K562 (cell line): ENCODE measurements at regions not wholly inside any gene's neighbourhood (a gene's known extent, or its start where the extent isn't known, plus 50 kb on each side); places are given as distances from the start of the nearest gene placed in this dataset.

Source experiments
- ATAC-seq: fragments of 200-7000 bp; cut with Tn5 transposase; 3 replicates; pipeline ENCODE4 v1.9.1; 2020; ENCODE audit warnings: moderate library complexity
- BruUV-seq: library from RNA; stranded (reverse); fragments of 400-500 nt; replicated peaks from 2 replicates; lab custom pipeline; 2021; lab: Mats Ljungman, UMichigan
- CTCF ChIA-PET: fragments of 300-600 bp; formaldehyde crosslinking; extraction: SDS; loops from one replicate; lab custom pipeline; 2021; ENCODE audit warnings: low intra/inter-chr PET ratio; lab: Yijun Ruan, JAX
- POLR2A ChIA-PET: fragments of 300-600, 350-650 bp; sonication (Branson Sonifier 250); formaldehyde crosslinking; extraction: SDS; loops from one replicate; lab custom pipeline; 2021; ENCODE audit warnings: antibody characterized with exemption, inconsistent platforms; lab: Yijun Ruan, JAX
- DNase-seq, 4 experiments: peaks; one replicate each; pipeline versions ENCODE4 v3.0.0 to v3.0.0-alpha.2; 2011 to 2018; ENCODE audit warnings: low spot score in 3 of 4, mixed read lengths in 3 of 4; ENCODE audit errors: extremely low read depth in 1 of 4
- FAIRE-seq: peaks from 2 replicates; lab custom pipeline; 2011; peaks lifted over from hg19 to GRCh38; lab: Jason Lieb, UNC
- H2AFZ ChIP-seq: 2 replicates; pipeline ENCODE4 v1.6.0; 2011; ENCODE audit warnings: low read depth, low read length, control low read depth, inconsistent platforms
- H3K27ac ChIP-seq: fragments of 200-600 bp; 3 replicates; pipeline ENCODE4 v1.8.0; 2011; ENCODE audit warnings: low read depth, mild to moderate bottlenecking, control low read depth, inconsistent platforms, low read length, moderate library complexity, mixed read lengths; ENCODE audit errors: extremely low read depth
- H3K27me3 ChIP-seq, 2 experiments: fragments of 300-600 bp in 1 of 2; 2 replicates in 1 of 2; 3 replicates in 1 of 2; pipeline versions ENCODE4 v1.6.0 to v1.8.0; 2011; ENCODE audit warnings: inconsistent platforms in 2 of 2, low read length in 2 of 2, mild to moderate bottlenecking in 1 of 2, mixed read lengths in 1 of 2, moderate library complexity in 1 of 2; ENCODE audit not compliant: control insufficient read depth in 2 of 2, insufficient read depth in 2 of 2
- H3K36me3 ChIP-seq: fragments of 300-600 bp; 3 replicates; pipeline ENCODE4 v1.8.0; 2011; ENCODE audit warnings: mild to moderate bottlenecking, low read length, inconsistent platforms; ENCODE audit not compliant: control insufficient read depth, insufficient read depth
- H3K4me1 ChIP-seq, 2 experiments: fragments of 200-600 bp in 1 of 2; replicated peaks in 1 of 2; 2 replicates in 1 of 2; 3 replicates in 1 of 2; pipeline versions ENCODE4 v1.5.1 to v1.8.0; 2011; ENCODE audit warnings: inconsistent platforms in 2 of 2, low read length in 2 of 2, mild to moderate bottlenecking in 1 of 2, mixed read lengths in 1 of 2, moderate library complexity in 1 of 2; ENCODE audit not compliant: control insufficient read depth in 2 of 2, insufficient read depth in 2 of 2
- H3K4me2 ChIP-seq: 2 replicates; pipeline ENCODE4 v1.6.1; 2011; ENCODE audit warnings: low read length, control low read depth, inconsistent platforms, mixed read lengths; ENCODE audit not compliant: insufficient read depth
- H3K4me3 ChIP-seq: fragments of 200-600 bp; sonication (generic), shearing (Covaris generic); 2 replicates; pipeline ENCODE4 v1.5.1; 2016; ENCODE audit warnings: control low read depth, inconsistent platforms
- H3K79me2 ChIP-seq: fragments of 200-600 bp; 3 replicates; pipeline ENCODE4 v1.8.0; 2011; ENCODE audit warnings: low read length, inconsistent platforms; ENCODE audit not compliant: control insufficient read depth, insufficient read depth
- H3K9ac ChIP-seq, 2 experiments: 2 replicates each; pipeline versions ENCODE4 v1.6.0 to v1.6.1; 2011; ENCODE audit warnings: low read depth in 2 of 2, low read length in 2 of 2, control low read depth in 1 of 2, inconsistent platforms in 1 of 2, mild to moderate bottlenecking in 1 of 2, mixed read lengths in 1 of 2; ENCODE audit not compliant: insufficient read depth in 1 of 2
- H3K9me1 ChIP-seq: one replicate; pipeline ENCODE4 v1.6.0; 2011; ENCODE audit warnings: inconsistent platforms, mild to moderate bottlenecking, low read length, moderate library complexity; ENCODE audit not compliant: control insufficient read depth, insufficient read depth
- H3K9me3 ChIP-seq: replicated peaks from 2 replicates; pipeline ENCODE4 v1.5.1; 2011; ENCODE audit warnings: low read depth, low read length, inconsistent platforms; ENCODE audit not compliant: control insufficient read depth, insufficient read depth
- H4K20me1 ChIP-seq: replicated peaks from 2 replicates; pipeline ENCODE4 v1.6.1; 2011; ENCODE audit warnings: low read length, inconsistent platforms, mixed read lengths; ENCODE audit not compliant: control insufficient read depth, insufficient read depth
- BACH1 ChIP-seq: fragments of 200-800 bp; sonication (Bioruptor generic); IDR thresholded peaks from 2 replicates; pipeline ENCODE4 v1.6.1; 2016; ENCODE audit warnings: missing genetic modification characterization, missing compliant biosample characterization
- CEBPB ChIP-seq: fragments of 450-650 bp; IDR thresholded peaks from 2 replicates; pipeline ENCODE4 v1.6.1; 2016; ENCODE audit warnings: missing genetic modification characterization, missing compliant biosample characterization
- EGR1 ChIP-seq: fragments of 450-650 bp; conservative IDR thresholded peaks from 2 replicates; pipeline ENCODE4 v1.6.1; 2017; ENCODE audit warnings: mild to moderate bottlenecking
- FOXA1 ChIP-seq: fragments of 450-650 bp; IDR thresholded peaks from 2 replicates; pipeline ENCODE4 v1.6.1; 2016; ENCODE audit warnings: mild to moderate bottlenecking, borderline replicate concordance
- NEUROD1 ChIP-seq: fragments of 150-350 bp; IDR thresholded peaks from 2 replicates; pipeline ENCODE4 v1.6.1; 2014; ENCODE audit warnings: borderline replicate concordance, low read length, low read depth; ENCODE audit not compliant: partially characterized antibody
- NFATC3 ChIP-seq: fragments of 450-650 bp; IDR thresholded peaks from 2 replicates; pipeline ENCODE4 v1.6.1; 2017; ENCODE audit warnings: mild to moderate bottlenecking
- NFRKB ChIP-seq: fragments of 450-650 bp; IDR thresholded peaks from 2 replicates; pipeline ENCODE4 v1.6.1; 2016; ENCODE audit warnings: low read depth
- PHF21A ChIP-seq: fragments of 450-650 bp; IDR thresholded peaks from 2 replicates; pipeline ENCODE4 v1.6.1; 2017; ENCODE audit warnings: low read depth, borderline replicate concordance
- PURB ChIP-seq: sonication (generic); formaldehyde crosslinking; IDR thresholded peaks from 2 replicates; pipeline ENCODE4 v1.9.0; 2021; ENCODE audit warnings: low read depth, mild to moderate bottlenecking, missing genetic modification reagents
- STAT5A ChIP-seq: IDR thresholded peaks from 2 replicates; pipeline ENCODE4 v1.6.1; 2012; ENCODE audit warnings: low read length, inconsistent platforms, borderline replicate concordance
- TCFL5 ChIP-seq: fragments of 250-450 bp; sonication (Bioruptor Pico); conservative IDR thresholded peaks from 2 replicates; pipeline ENCODE4 v1.6.1; 2021; ENCODE audit warnings: mild to moderate bottlenecking, moderate library complexity, matching md5 sums
- TRIM24 ChIP-seq, 2 experiments: fragments of 450-650 bp; IDR thresholded peaks; 2 replicates each; pipeline ENCODE4 v1.6.1; 2016
- ZNF217 ChIP-seq: sonication (generic); formaldehyde crosslinking; IDR thresholded peaks from 2 replicates; pipeline ENCODE4 v1.8.0; 2022; ENCODE audit warnings: mild to moderate bottlenecking, missing genetic modification reagents
- WGBS: fragments of 100-300 bp; shearing (Covaris generic); methylation state at CpG from one replicate; pipeline ENCODE4 v1.1.6; 2016; ENCODE audit warnings: low coverage, mixed read lengths; ENCODE audit not compliant: insufficient coverage; ENCODE audit errors: missing lambda C conversion rate; 5-methylcytosine and 5-hydroxymethylcytosine counted together
- in situ Hi-C: fragments of 300-500 bp; cut with MboI; formaldehyde crosslinking; loops from 4 replicates; pipeline ENCODE4 v1.15.0; 2018; ENCODE audit warnings: inconsistent platforms, mixed read lengths
- intact Hi-C: fragments of 100-400 bp; cut with micrococcal nuclease; formaldehyde crosslinking; loops from 2 replicates; pipeline ENCODE4 v1.14.2; 2022

DNA sequence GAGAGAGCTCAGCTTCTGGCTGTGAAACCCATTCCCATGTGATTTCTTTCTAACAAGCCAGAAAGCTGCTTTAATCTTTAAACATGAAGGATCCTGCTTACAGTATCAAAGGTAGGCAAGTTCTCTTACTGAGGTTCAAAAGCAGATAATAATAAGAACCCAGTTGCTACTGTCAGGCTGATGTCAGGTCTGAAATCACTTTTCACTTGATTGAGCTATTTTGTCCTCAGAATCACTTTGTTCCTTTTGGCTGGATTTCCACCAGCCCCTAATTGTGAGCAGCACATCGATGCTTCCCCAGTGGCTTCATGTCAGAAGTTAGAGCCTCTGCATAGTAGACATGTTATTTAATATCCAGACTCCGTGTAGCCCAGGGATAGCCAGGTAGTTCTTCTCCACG is 55.8 kb upstream of the CEP295 start (continued):
- no peak for TF ChIP-seq NFATC3

DNA sequence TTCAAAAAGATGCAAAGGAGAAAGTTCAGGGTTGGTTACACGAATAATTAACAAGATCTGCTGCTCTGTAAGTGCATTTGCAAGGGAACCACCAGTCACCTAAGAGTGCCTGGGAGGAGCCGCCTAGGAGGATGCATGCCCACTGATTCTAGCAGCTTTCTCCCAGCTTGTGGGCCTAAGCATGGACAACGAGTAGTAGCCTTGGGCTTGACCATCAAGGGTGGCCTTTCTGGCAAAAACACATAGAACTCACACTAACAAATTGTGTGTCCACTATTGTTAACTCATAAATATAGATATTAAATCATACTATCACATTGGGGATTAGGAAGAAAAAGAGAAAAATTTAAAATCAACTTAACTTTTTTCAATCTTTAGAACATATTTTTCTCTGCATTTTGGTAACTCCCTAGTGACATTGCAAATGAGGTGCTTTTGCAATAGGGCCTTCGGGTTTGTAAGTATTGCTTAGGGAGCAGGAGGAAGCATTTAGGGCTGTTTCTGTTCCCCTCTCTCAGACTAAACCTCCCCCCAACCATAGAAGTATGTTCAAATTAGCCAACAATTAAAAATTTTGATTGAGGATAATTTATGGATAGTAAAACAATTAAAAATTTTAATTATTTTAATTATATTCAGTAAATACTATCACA is 57.3 kb upstream of the CEP295 start:
- ATAC-seq (no peak), FAIRE-seq (no peak), DNase-seq (no peak)
- no peaks in the 10 kb centered on the region; a peak in 1 of 5 replicates for H3K27me3 ChIP-seq
- H3K9ac ChIP-seq = no peak overlapping the region
- H3K9me1 ChIP-seq = no peaks in the 10 kb centered on the region
- H3K27ac ChIP-seq = no peak overlapping the region
- no TSS peak for BruUV-seq
- in situ Hi-C loops (no loop called here), intact Hi-C loops (no loop called here)
- TF ChIP-seq STAT5A = no peak
- no peak for TF ChIP-seq ZNF217 (CRISPR knock-in tag)
- no peak for TF ChIP-seq PHF21A
- TF ChIP-seq PURB (CRISPR knock-in tag) = no peak
- no peak for TF ChIP-seq NFRKB
- no peak for TF ChIP-seq NEUROD1
- no peak for TF ChIP-seq FOXA1
- TF ChIP-seq EGR1 = no peak
- TF ChIP-seq TRIM24 (IDR thresholded peaks at IDR 0.05) = no peak
- TF ChIP-seq TCFL5 (CRISPR knock-in tag) = no peak
- no peak for TF ChIP-seq BACH1 (tag)
- TF ChIP-seq CEBPB (tag) = no peak
- no peak overlapping the region for H3K4me2 ChIP-seq
- no peaks in the 10 kb centered on the region for H4K20me1 ChIP-seq
- no peak overlapping the region for H3K4me3 ChIP-seq
- POLR2A ChIA-PET = no interaction called here
- no peaks in the 10 kb centered on the region for H3K79me2 ChIP-seq
- H3K9me3 ChIP-seq = no peaks in the 10 kb centered on the region
- no peaks in the 10 kb centered on the region for H3K4me1 ChIP-seq
- CTCF ChIA-PET = no interaction called here
- no peaks in the 10 kb centered on the region for H3K36me3 ChIP-seq
- 2% methylated on average over 4 of the region's 4 CpGs for WGBS
- no peak overlapping the region for H2AFZ ChIP-seq
